OCI-LY1 (cell line): ENCODE measurements at regions not wholly inside any gene's neighbourhood (a gene's known extent, or its start where the extent isn't known, plus 50 kb on each side); places are given as distances from the start of the nearest gene placed in this dataset.

Experiments used
- H2AFZ ChIP-seq: fragments of 200-600 bp; sonication (generic), shearing (Covaris generic); 2 replicates; pipeline ENCODE4 v1.6.0; 2014; ENCODE audit warnings: antibody characterized with exemption, mild to moderate bottlenecking, low read length
- H3F3A ChIP-seq: fragments of 200-600 bp; sonication (generic), shearing (Covaris generic); 2 replicates; pipeline ENCODE4 v1.6.0; 2014; ENCODE audit warnings: mild to moderate bottlenecking, antibody characterized with exemption, low read length, moderate library complexity; ENCODE audit not compliant: insufficient read depth
- H3K27ac ChIP-seq: fragments of 200-600 bp; sonication (generic); 2 replicates; pipeline ENCODE4 v1.5.1; 2014; ENCODE audit warnings: low read length, mixed run types, mild to moderate bottlenecking, low read depth; ENCODE audit not compliant: poor library complexity, severe bottlenecking
- H3K27me3 ChIP-seq: fragments of 200-600 bp; sonication (generic); 2 replicates; pipeline ENCODE4 v1.6.0; 2014; ENCODE audit warnings: antibody characterized with exemption, mild to moderate bottlenecking, low read length, moderate library complexity; ENCODE audit not compliant: insufficient read depth
- H3K36me3 ChIP-seq: fragments of 200-600 bp; sonication (generic); 2 replicates; pipeline ENCODE4 v1.6.1; 2014; ENCODE audit warnings: mild to moderate bottlenecking, antibody characterized with exemption, low read length, moderate library complexity, mixed read lengths; ENCODE audit not compliant: insufficient read depth
- H3K4me1 ChIP-seq: fragments of 200-600 bp; sonication (generic); 2 replicates; pipeline ENCODE4 v1.5.1; 2014; ENCODE audit warnings: mild to moderate bottlenecking, low read length, moderate library complexity; ENCODE audit not compliant: insufficient read depth, severe bottlenecking
- H3K4me2 ChIP-seq: fragments of 200-600 bp; sonication (generic), shearing (Covaris generic); 2 replicates; pipeline ENCODE4 v1.6.1; 2014; ENCODE audit warnings: low read length
- H3K4me3 ChIP-seq: fragments of 200-600 bp; sonication (generic); 2 replicates; pipeline ENCODE4 v1.5.1; 2014; ENCODE audit warnings: low read length, low read depth, mild to moderate bottlenecking, mixed read lengths; ENCODE audit not compliant: poor library complexity, severe bottlenecking
- H3K79me2 ChIP-seq: fragments of 200-600 bp; shearing (Covaris generic); 2 replicates; pipeline ENCODE4 v1.6.1; 2016; ENCODE audit warnings: mixed run types, low read length, mixed read lengths; ENCODE audit not compliant: insufficient read depth
- H3K9ac ChIP-seq: fragments of 200-600 bp; sonication (generic), shearing (Covaris generic); 2 replicates; pipeline ENCODE4 v1.6.1; 2014; ENCODE audit warnings: mild to moderate bottlenecking, low read length, mixed read lengths
- H3K9me2 ChIP-seq: fragments of 200-600 bp; sonication (generic), shearing (Covaris generic); 2 replicates; pipeline ENCODE4 v1.6.1; 2014; ENCODE audit warnings: low read depth, mild to moderate bottlenecking, low read length, mixed read lengths
- H3K9me3 ChIP-seq: fragments of 200-600 bp; shearing (Covaris generic); 2 replicates; pipeline ENCODE4 v1.6.1; 2014; ENCODE audit warnings: low read length, mixed read lengths
- H4K20me1 ChIP-seq: fragments of 200-600 bp; sonication (generic), shearing (Covaris generic); 2 replicates; pipeline ENCODE4 v1.6.0; 2016; ENCODE audit warnings: mild to moderate bottlenecking, low read length; ENCODE audit not compliant: insufficient read depth
- CTCF ChIP-seq: fragments of 200-600 bp; sonication (generic), shearing (Covaris generic); IDR thresholded peaks from 2 replicates; pipeline ENCODE4 v1.5.1; 2017; ENCODE audit warnings: mild to moderate bottlenecking, antibody characterized with exemption, low read length, moderate library complexity, mixed read lengths
- EZH2 ChIP-seq: fragments of 200-600 bp; sonication (generic), shearing (Covaris generic); IDR thresholded peaks from 2 replicates; pipeline ENCODE4 v1.8.0; 2017; ENCODE audit warnings: borderline replicate concordance, mixed run types, mild to moderate bottlenecking, antibody characterized with exemption, low read length, moderate library complexity, mixed read lengths

DNA sequence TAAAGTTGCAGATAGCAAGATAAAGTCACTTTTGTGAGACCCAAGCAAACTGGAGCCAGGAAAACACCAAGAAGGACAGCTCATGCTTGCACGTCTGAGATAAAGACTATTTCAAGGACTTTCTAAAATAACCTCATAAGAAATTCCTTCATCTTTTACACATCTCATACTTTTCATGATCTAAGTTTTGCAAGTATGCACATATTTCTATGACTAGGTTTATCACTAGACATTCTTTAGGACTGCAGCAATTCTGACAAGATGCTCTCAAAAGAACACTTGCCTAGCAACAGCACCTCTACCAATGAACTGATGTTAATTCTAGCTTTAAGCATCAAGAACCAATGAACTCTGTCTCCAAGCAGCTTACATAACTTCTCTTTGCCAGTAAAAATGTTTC lies 457.6 kb downstream of the SEMA3D start:
- Histone ChIP-seq H3K27ac (no peak overlapping the region), H3K9me3 (no peaks in the 10 kb centered on the region), H3K4me1 (no peaks in the 10 kb centered on the region), H2AFZ (no peak overlapping the region), H4K20me1 (no peaks in the 10 kb centered on the region), H3K4me3 (no peak overlapping the region), H3K9me2 (no peaks in the 10 kb centered on the region), H3K79me2 (no peaks in the 10 kb centered on the region), H3K9ac (no peak overlapping the region), H3K27me3 (no peaks in the 10 kb centered on the region), H3K36me3 (no peaks in the 10 kb centered on the region), H3K4me2 (no peak overlapping the region), H3F3A (no peaks in the 10 kb centered on the region)
- no peak for TF ChIP-seq CTCF
- no peak for TF ChIP-seq EZH2

DNA sequence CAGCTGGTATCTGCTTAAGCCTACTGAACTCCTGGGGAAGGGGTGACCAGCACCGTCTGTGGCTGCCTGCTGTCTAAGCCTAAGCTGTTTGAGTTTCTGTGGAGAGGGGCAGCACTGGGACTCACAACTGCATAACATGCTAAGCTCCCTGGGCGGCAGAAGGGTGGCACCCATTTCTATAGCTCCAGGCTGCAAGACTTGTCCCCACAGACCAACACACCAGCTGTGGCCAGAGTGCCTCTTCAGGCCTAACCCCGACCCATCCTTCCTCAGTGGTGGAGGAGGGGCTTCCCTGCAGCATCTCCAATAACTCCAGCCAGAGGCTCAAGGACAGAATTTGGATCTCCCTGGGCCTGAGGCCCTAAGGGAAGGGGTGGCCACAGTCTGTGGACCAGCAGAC lies 464.1 kb downstream of the SEMA3D start:
- H3K9me2 ChIP-seq = peaks cover 6% of the 10 kb centered on the region; the same call in 1 of the 2 replicates
- H3K9me3 ChIP-seq = no peaks in the 10 kb centered on the region
- H3K27ac ChIP-seq = no peak overlapping the region
- H3F3A ChIP-seq = no peaks in the 10 kb centered on the region
- no peaks in the 10 kb centered on the region for H3K79me2 ChIP-seq
- no peak overlapping the region for H3K9ac ChIP-seq
- TF ChIP-seq EZH2 (no peak), CTCF (no peak)
- H2AFZ ChIP-seq = no peak overlapping the region
- no peaks in the 10 kb centered on the region for H3K27me3 ChIP-seq
- no peak overlapping the region for H3K4me3 ChIP-seq
- H3K4me1 ChIP-seq = no peaks in the 10 kb centered on the region
- H3K36me3 ChIP-seq = no peaks in the 10 kb centered on the region
- H3K4me2 ChIP-seq = no peak overlapping the region
- H4K20me1 ChIP-seq = 0 out of 2 replicates have a peak, but pooled peaks cover 3% of the 10 kb centered on the region

GRCh38 chr7:84722086-84722485 lies 464.8 kb downstream of the SEMA3D start:
- H3K79me2 ChIP-seq = no peaks in the 10 kb centered on the region
- TF ChIP-seq CTCF = no peak
- no peak for TF ChIP-seq EZH2
- H2AFZ ChIP-seq = no peak overlapping the region
- peaks cover 6% of the 10 kb centered on the region; the same call in 1 of the 2 replicates for H3K9me2 ChIP-seq
- H3K27me3 ChIP-seq = no peaks in the 10 kb centered on the region
- H3K4me2 ChIP-seq = no peak overlapping the region
- no peaks in the 10 kb centered on the region for H3F3A ChIP-seq
- 0 out of 2 replicates have a peak, but pooled peaks cover 3% of the 10 kb centered on the region for H4K20me1 ChIP-seq
- H3K9me3 ChIP-seq = no peaks in the 10 kb centered on the region
- H3K4me3 ChIP-seq = no peak overlapping the region
- no peaks in the 10 kb centered on the region for H3K36me3 ChIP-seq
- H3K27ac ChIP-seq = no peak overlapping the region
- no peak overlapping the region for H3K9ac ChIP-seq
- no peaks in the 10 kb centered on the region for H3K4me1 ChIP-seq
